B cell (primary cell): ENCODE measurements at regions not wholly inside any gene's neighbourhood (a gene's known extent, or its start where the extent isn't known, plus 50 kb on each side); places are given as distances from the start of the nearest gene placed in this dataset.

Source experiments
- CTCF ChIP-seq: fragments of 200-600 bp; IDR thresholded peaks from one replicate; pipeline ENCODE4 v1.8.0; 2022; ENCODE audit warnings: antibody characterized with exemption, mild to moderate bottlenecking
- EZH2 ChIP-seq: IDR thresholded peaks from 2 replicates; pipeline ENCODE4 v1.6.1; 2012; ENCODE audit warnings: borderline replicate concordance, low read depth, mild to moderate bottlenecking, moderate library complexity, low read length; ENCODE audit not compliant: insufficient read depth, poor library complexity, severe bottlenecking

DNA sequence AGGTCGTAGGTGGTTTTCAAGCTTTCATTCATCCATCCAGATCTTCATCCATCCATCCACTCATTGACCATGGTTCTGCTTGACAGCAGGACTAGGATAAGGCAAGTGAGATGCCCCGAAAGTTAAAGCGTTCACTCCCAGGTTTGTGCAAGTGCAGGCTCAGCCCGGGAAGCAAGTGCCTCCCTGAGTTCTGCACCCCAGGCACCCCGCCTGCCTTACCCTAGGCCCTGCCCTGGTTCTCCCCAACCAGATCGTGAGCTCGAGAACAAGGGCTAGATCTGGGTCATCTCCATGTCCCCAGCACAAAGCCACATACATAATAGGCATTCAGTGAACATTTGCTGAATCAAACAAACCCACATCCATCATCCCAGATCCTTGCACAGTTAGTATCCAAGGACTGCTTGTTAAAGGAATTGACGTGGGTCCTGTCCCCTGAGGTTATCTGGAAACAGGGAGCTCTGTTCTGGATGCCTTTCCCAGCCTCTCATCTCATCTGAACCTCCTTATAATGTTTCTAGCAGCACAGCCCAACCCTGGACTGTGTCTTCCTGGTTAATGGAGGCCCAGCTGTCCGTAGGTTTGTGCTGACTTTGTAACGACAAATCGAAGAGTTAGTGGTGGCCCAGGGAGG lies 116.1 kb upstream of the GPC1 start:
- TF ChIP-seq CTCF: no peak
- TF ChIP-seq EZH2: no peak
